ENCODE measurements at regions not wholly inside any gene's neighbourhood (a gene's known extent, or its start where the extent isn't known, plus 50 kb on each side); places are given as distances from the start of the nearest gene placed in this dataset.

DNA sequence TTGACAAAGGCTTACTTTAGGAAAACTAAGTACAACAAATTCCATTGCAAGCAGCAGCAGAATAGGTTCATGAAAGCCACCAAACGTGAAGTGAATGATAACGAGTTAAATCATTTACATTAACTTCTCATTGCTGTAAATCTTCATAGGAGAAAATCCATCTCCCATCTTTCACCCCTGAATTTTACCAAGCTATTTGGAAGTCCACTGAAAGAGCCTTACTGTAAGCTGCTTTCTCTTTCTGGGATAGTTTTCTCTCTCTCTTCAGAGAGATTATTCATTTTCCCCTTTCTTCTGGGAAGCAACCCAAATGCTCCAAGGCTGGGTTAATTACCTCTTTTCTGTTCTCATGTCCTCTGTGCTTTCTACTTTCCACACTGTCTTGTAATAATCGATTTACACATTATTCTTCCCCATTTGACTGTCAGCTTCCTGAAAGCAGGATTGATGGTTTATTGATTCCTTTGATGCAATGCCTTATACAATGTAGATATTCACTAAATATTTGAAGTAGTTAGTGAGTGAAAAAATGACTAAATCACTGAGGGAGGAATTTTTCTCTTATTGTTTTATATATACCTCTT, 914.3 kb upstream of the ARPP21 start:
- no peak for TF ChIP-seq CTCF (IDR thresholded peaks at IDR 0.05)
- peaks cover 0 to 17% (median 0%) of the 10 kb centered on the region in 11 donors for H3K9me3 ChIP-seq
- H3K4me1 ChIP-seq, result no peaks in the 10 kb centered on the region
- DNase-seq (no peak), ATAC-seq (no peak)
- H3K27me3 ChIP-seq, result no peaks in the 10 kb centered on the region
- WGBS, 2 donors, result 65 to 81% methylated on average over 3 of the region's 3 CpGs
- no peaks in the 10 kb centered on the region for H3K36me3 ChIP-seq
- H3K4me3 ChIP-seq, result no peak overlapping the region
- H3K27ac ChIP-seq, result no peak overlapping the region
- intact Hi-C loops (cut with DNase I), result no loop called here

GRCh38 chr3:34725774-34726173, 913.6 kb upstream of the ARPP21 start:
- H3K27ac ChIP-seq, result no peak overlapping the region
- DNase-seq (no peak), ATAC-seq (no peak)
- no peak overlapping the region for H3K4me3 ChIP-seq
- H3K27me3 ChIP-seq, result no peaks in the 10 kb centered on the region
- H3K4me1 ChIP-seq, result no peaks in the 10 kb centered on the region
- 52 to 56% methylated on average over 2 of the region's 2 CpGs for WGBS, 2 donors
- no peak for TF ChIP-seq CTCF (IDR thresholded peaks at IDR 0.05)
- peaks cover 0 to 23% (median 0%) of the 10 kb centered on the region in 11 donors for H3K9me3 ChIP-seq
- intact Hi-C loops (cut with DNase I), result no loop called here
- H3K36me3 ChIP-seq, result no peaks in the 10 kb centered on the region

DNA sequence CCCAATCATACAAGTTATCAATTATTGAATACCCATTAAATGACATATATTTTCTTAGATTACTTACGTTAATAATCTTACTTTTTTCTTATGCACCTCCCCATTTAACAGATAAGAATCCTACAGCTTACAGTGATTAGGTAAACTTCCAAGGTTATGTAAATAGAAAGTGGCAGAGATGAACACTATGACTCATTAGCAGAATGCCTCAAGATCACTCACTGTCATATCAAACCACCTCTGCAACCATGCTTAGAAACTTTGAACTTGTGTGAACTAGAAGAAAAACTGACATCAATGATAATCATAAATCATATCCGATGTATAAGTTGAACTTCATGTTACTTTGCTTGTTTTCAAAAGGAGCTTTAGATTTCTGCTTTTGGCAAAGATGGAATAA, 911.6 kb upstream of the ARPP21 start:
- ATAC-seq, result no peak
- Histone ChIP-seq H3K4me3 (no peak overlapping the region), H3K9me3 (peaks cover 0 to 26% (median 0%) of the 10 kb centered on the region in 11 donors), H3K36me3 (no peaks in the 10 kb centered on the region), H3K27ac (no peak overlapping the region), H3K27me3 (no peaks in the 10 kb centered on the region), H3K4me1 (no peaks in the 10 kb centered on the region)
- no peak for DNase-seq
- TF ChIP-seq CTCF (IDR thresholded peaks at IDR 0.05), result no peak
- 45 to 50% methylated on average over 2 of the region's 2 CpGs for WGBS, 2 donors
- intact Hi-C loops (cut with DNase I), result no loop called here

DNA sequence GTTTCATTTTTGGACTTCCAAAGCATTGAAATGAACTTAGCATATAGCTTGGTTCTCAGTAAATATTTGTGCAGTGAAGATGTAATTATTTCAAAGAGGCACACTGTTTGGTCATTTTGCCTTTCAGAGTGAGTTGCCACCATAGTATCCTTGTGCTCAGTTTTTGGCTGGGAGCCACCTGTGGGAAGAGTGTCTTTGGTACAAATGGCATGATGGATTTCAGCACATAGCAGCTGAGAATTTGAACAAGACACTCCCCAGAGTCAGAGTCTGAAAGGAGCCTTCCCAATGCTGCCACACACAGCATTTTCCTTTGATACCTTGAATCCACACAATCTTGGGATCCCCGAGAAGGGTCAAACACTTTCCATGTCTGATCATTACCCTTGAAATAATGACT, 897.2 kb upstream of the ARPP21 start:
- intact Hi-C loops (cut with DNase I), result no loop called here
- H3K4me3 ChIP-seq, result no peak overlapping the region
- 82 to 92% methylated on average over 1 of the region's 1 CpG for WGBS, 2 donors
- TF ChIP-seq CTCF (IDR thresholded peaks at IDR 0.05), result no peak
- H3K9me3 ChIP-seq, result peaks cover 0 to 10% (median 0%) of the 10 kb centered on the region in 11 donors
- no peaks in the 10 kb centered on the region for H3K4me1 ChIP-seq
- no peak for DNase-seq
- H3K27ac ChIP-seq, result no peak overlapping the region
- H3K36me3 ChIP-seq, result no peaks in the 10 kb centered on the region
- ATAC-seq, result no peak
- H3K27me3 ChIP-seq, result no peaks in the 10 kb centered on the region

All from heart right ventricle (tissue), 16 donors.